Panc1 (cell line): ENCODE measurements at regions not wholly inside any gene's neighbourhood (a gene's known extent, or its start where the extent isn't known, plus 50 kb on each side); places are given as distances from the start of the nearest gene placed in this dataset.

Source experiments
- ATAC-seq: fragments of 200-7000 bp; cut with Tn5 transposase; 2 replicates; pipeline ENCODE4 v1.9.1; 2020; ENCODE audit warnings: mild to moderate bottlenecking, moderate library complexity
- BruUV-seq: library from RNA; stranded (reverse); fragments of 400-500 nt; replicated peaks from 2 replicates; lab custom pipeline; 2021; lab: Mats Ljungman, UMichigan
- CTCF ChIA-PET: fragments of 300-600 bp; sonication (Branson Sonifier 250); formaldehyde crosslinking; loops from one replicate; lab custom pipeline; 2022; ENCODE audit warnings: antibody characterized with exemption; lab: Charles Lee
- POLR2A ChIA-PET: fragments of 300-600 bp; sonication (Branson Sonifier 250); formaldehyde crosslinking; loops from one replicate; lab custom pipeline; 2022; ENCODE audit warnings: antibody characterized with exemption; lab: Charles Lee
- DNase-seq: peaks from one replicate; pipeline ENCODE4 v3.0.0-alpha.2; 2010; ENCODE audit warnings: low read depth, low spot score
- H3K27ac ChIP-seq: 2 replicates; pipeline ENCODE4 v1.5.1; 2011; ENCODE audit warnings: mild to moderate bottlenecking, low read length, inconsistent platforms
- H3K27me3 ChIP-seq: fragments of 200-500 bp; sonication (Bioruptor generic); 2 replicates; pipeline ENCODE4 v1.6.0; 2014; ENCODE audit warnings: low read length, inconsistent platforms; ENCODE audit not compliant: control insufficient read depth, insufficient read depth
- H3K36me3 ChIP-seq: fragments of 200-500 bp; sonication (Bioruptor generic); 2 replicates; pipeline ENCODE4 v1.5.1; 2014; ENCODE audit warnings: inconsistent platforms, mild to moderate bottlenecking, low read length, moderate library complexity; ENCODE audit not compliant: control insufficient read depth, insufficient read depth
- H3K4me1 ChIP-seq: 2 replicates; pipeline ENCODE4 v1.5.1; 2011; ENCODE audit warnings: inconsistent platforms, mild to moderate bottlenecking, low read length, moderate library complexity; ENCODE audit not compliant: control insufficient read depth, insufficient read depth
- H3K4me3 ChIP-seq, 2 experiments: 2 replicates each; pipeline ENCODE4 v1.5.1; 2011 to 2012; ENCODE audit warnings: low read depth in 2 of 2, low read length in 2 of 2, mild to moderate bottlenecking in 2 of 2, inconsistent platforms in 1 of 2, moderate library complexity in 1 of 2
- H3K9me3 ChIP-seq: fragments of 200-500 bp; sonication (Bioruptor generic); 2 replicates; pipeline ENCODE4 v1.5.1; 2014; ENCODE audit warnings: low read depth, mild to moderate bottlenecking, inconsistent platforms, low read length, moderate library complexity; ENCODE audit not compliant: control insufficient read depth, insufficient read depth
- POLR2AphosphoS5 ChIP-seq: IDR thresholded peaks from 2 replicates; pipeline ENCODE4 v1.6.1; 2012; ENCODE audit warnings: mild to moderate bottlenecking, low read depth, low read length, moderate library complexity
- SIN3A ChIP-seq: IDR thresholded peaks from 2 replicates; pipeline ENCODE4 v1.6.1; 2012; ENCODE audit warnings: low read depth, mild to moderate bottlenecking, low read length, moderate library complexity, borderline replicate concordance; ENCODE audit not compliant: insufficient read depth
- TCF7L2 ChIP-seq: IDR thresholded peaks from 2 replicates; pipeline ENCODE4 v1.6.1; 2011; ENCODE audit warnings: mild to moderate bottlenecking, low read depth, low read length, inconsistent platforms
- in situ Hi-C: cut with HindIII; loops from 2 replicates; pipeline ENCODE4 v1.10.0; 2016; ENCODE audit warnings: low sequenced_read_pairs, low pct_unique_long_range_greater_than_20kb
- intact Hi-C: fragments of 100-400 bp; cut with micrococcal nuclease; formaldehyde crosslinking; loops from one replicate; pipeline ENCODE4 v1.10.0; 2022; ENCODE audit not compliant: unreplicated experiment
- TF ChIP-seq, protein P1 (sequence below): fragments of 450-650 bp; IDR thresholded peaks from 2 replicates; pipeline ENCODE4 v1.5.1; 2017; ENCODE audit warnings: mild to moderate bottlenecking
- TF ChIP-seq, protein P2 (sequence below), 2 experiments: IDR thresholded peaks; 2 replicates each; pipeline ENCODE4 v1.6.1; 2011 to 2012; ENCODE audit warnings: low read depth in 2 of 2, control low read depth in 1 of 2, low read length in 1 of 2, mild to moderate bottlenecking in 1 of 2, moderate library complexity in 1 of 2; ENCODE audit not compliant: insufficient read depth in 1 of 2

DNA sequence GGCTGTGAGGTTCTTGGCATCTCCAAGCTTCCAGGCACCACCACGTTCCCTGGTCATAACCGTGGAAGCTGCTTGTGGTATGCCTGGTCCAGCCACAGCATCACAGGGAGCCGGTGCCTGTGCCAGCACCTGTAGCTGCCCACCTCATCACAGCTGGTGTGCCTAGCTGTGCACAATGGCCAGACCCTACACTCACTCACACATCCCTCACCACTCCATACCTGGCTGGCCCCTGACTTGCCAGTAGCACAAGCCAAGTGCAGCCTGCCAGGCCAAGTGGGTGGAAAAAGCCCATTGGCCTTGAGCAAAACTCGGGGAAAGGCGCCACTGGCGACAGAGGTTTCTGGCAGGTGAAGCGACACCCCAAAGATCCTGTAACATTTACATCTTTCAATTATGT is 192.3 kb upstream of the MANEA start:
- Histone ChIP-seq H3K27ac (no peak overlapping the region), H3K36me3 (no peaks in the 10 kb centered on the region), H3K4me1 (no peaks in the 10 kb centered on the region), H3K4me3 (no peak overlapping the region), H3K27me3 (no peaks in the 10 kb centered on the region), H3K9me3 (no peaks in the 10 kb centered on the region)
- no peak for ATAC-seq
- ChIA-PET CTCF (no interaction called here), POLR2A (no interaction called here)
- TF ChIP-seq, protein P1, sequence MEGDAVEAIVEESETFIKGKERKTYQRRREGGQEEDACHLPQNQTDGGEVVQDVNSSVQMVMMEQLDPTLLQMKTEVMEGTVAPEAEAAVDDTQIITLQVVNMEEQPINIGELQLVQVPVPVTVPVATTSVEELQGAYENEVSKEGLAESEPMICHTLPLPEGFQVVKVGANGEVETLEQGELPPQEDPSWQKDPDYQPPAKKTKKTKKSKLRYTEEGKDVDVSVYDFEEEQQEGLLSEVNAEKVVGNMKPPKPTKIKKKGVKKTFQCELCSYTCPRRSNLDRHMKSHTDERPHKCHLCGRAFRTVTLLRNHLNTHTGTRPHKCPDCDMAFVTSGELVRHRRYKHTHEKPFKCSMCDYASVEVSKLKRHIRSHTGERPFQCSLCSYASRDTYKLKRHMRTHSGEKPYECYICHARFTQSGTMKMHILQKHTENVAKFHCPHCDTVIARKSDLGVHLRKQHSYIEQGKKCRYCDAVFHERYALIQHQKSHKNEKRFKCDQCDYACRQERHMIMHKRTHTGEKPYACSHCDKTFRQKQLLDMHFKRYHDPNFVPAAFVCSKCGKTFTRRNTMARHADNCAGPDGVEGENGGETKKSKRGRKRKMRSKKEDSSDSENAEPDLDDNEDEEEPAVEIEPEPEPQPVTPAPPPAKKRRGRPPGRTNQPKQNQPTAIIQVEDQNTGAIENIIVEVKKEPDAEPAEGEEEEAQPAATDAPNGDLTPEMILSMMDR: no peak
- TF ChIP-seq POLR2AphosphoS5 (no peak), SIN3A (no peak), TCF7L2 (no peak)
- TF ChIP-seq, protein P2, sequence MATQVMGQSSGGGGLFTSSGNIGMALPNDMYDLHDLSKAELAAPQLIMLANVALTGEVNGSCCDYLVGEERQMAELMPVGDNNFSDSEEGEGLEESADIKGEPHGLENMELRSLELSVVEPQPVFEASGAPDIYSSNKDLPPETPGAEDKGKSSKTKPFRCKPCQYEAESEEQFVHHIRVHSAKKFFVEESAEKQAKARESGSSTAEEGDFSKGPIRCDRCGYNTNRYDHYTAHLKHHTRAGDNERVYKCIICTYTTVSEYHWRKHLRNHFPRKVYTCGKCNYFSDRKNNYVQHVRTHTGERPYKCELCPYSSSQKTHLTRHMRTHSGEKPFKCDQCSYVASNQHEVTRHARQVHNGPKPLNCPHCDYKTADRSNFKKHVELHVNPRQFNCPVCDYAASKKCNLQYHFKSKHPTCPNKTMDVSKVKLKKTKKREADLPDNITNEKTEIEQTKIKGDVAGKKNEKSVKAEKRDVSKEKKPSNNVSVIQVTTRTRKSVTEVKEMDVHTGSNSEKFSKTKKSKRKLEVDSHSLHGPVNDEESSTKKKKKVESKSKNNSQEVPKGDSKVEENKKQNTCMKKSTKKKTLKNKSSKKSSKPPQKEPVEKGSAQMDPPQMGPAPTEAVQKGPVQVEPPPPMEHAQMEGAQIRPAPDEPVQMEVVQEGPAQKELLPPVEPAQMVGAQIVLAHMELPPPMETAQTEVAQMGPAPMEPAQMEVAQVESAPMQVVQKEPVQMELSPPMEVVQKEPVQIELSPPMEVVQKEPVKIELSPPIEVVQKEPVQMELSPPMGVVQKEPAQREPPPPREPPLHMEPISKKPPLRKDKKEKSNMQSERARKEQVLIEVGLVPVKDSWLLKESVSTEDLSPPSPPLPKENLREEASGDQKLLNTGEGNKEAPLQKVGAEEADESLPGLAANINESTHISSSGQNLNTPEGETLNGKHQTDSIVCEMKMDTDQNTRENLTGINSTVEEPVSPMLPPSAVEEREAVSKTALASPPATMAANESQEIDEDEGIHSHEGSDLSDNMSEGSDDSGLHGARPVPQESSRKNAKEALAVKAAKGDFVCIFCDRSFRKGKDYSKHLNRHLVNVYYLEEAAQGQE (IDR thresholded peaks at IDR 0.05; ENCODE audit: insufficient read depth in 1 of 2, low read depth in 2 of 2, low read length in 1 of 2): no peak
- no TSS peak for BruUV-seq
- intact Hi-C loops: no loop called here
- in situ Hi-C loops: no loop called here
- no peak for DNase-seq

- POLR2A ChIA-PET: no interaction called here
Observed at GRCh38 chr6:95387845-95388244, 189.5 kb upstream of the MANEA start.

More at GRCh38 chr6:95387845-95388244, 189.5 kb upstream of the MANEA start:
- Histone ChIP-seq H3K36me3 (no peaks in the 10 kb centered on the region), H3K4me1 (no peaks in the 10 kb centered on the region), H3K4me3 (no peak overlapping the region), H3K9me3 (no peaks in the 10 kb centered on the region), H3K27me3 (no peaks in the 10 kb centered on the region), H3K27ac (no peak overlapping the region)
- TF ChIP-seq SIN3A: no peak
- TF ChIP-seq, protein P1: no peak
- TF ChIP-seq, protein P2 (IDR thresholded peaks at IDR 0.05; ENCODE audit: insufficient read depth in 1 of 2, low read depth in 2 of 2, low read length in 1 of 2): no peak
- no peak for TF ChIP-seq POLR2AphosphoS5
- no peak for TF ChIP-seq TCF7L2
- CTCF ChIA-PET: no interaction called here
- in situ Hi-C loops: no loop called here
- DNase-seq (no peak), ATAC-seq (no peak)
- no TSS peak for BruUV-seq
- intact Hi-C loops: no loop called here
